T47D (cell line): ENCODE measurements at regions not wholly inside any gene's neighbourhood (a gene's known extent, or its start where the extent isn't known, plus 50 kb on each side); places are given as distances from the start of the nearest gene placed in this dataset.

Experiments
- DNase-seq, 2 experiments: peaks; one replicate each; pipeline versions ENCODE4 v3.0.0 to v3.0.0-alpha.2; 2011 to 2012; ENCODE audit warnings: low read depth in 1 of 2, low spot score in 1 of 2
- JUND ChIP-seq: IDR thresholded peaks from 2 replicates; pipeline ENCODE4 v1.6.1; 2012; ENCODE audit warnings: low read depth
- in situ Hi-C: cut with HindIII; loops from 2 replicates; pipeline ENCODE4 v1.10.0; 2016; ENCODE audit warnings: low sequenced_read_pairs, low pct_unique_long_range_greater_than_20kb

- no peak for DNase-seq
- TF ChIP-seq JUND = no peak
- in situ Hi-C loops = no loop called here
Measured at GRCh38 chr6:132065556-132065955, 114.4 kb upstream of the CCN2 start.

- DNase-seq = no peak
- in situ Hi-C loops = no loop called here
- no peak for TF ChIP-seq JUND
Measured at GRCh38 chr6:132063738-132064137, 112.6 kb upstream of the CCN2 start.

- DNase-seq = no peak
- no peak for TF ChIP-seq JUND
- in situ Hi-C loops = no loop called here
Measured at GRCh38 chr6:132063204-132063603, 112.0 kb upstream of the CCN2 start.

GRCh38 chr6:132062626-132063025 lies 111.5 kb upstream of the CCN2 start:
- no peak for TF ChIP-seq JUND
- in situ Hi-C loops = no loop called here
- no peak for DNase-seq

- no peak for TF ChIP-seq JUND
- no peak for DNase-seq
- in situ Hi-C loops = no loop called here
Measured at GRCh38 chr6:132061381-132061780, 110.2 kb upstream of the CCN2 start.

GRCh38 chr6:132060591-132060990 lies 109.4 kb upstream of the CCN2 start:
- DNase-seq = no peak
- no peak for TF ChIP-seq JUND
- in situ Hi-C loops = no loop called here

GRCh38 chr6:132058975-132059374 lies 107.8 kb upstream of the CCN2 start:
- in situ Hi-C loops = no loop called here
- no peak for TF ChIP-seq JUND
- no peak for DNase-seq

GRCh38 chr6:132054525-132054924 lies 103.4 kb upstream of the CCN2 start:
- no peak for DNase-seq
- in situ Hi-C loops = no loop called here
- TF ChIP-seq JUND = no peak

GRCh38 chr6:132053511-132053910 lies 102.3 kb upstream of the CCN2 start:
- no peak for DNase-seq
- in situ Hi-C loops = no loop called here

GRCh38 chr6:132052096-132052495 lies 100.9 kb upstream of the CCN2 start:
- TF ChIP-seq JUND = no peak
- in situ Hi-C loops = no loop called here

More at GRCh38 chr6:132053511-132053910, 102.3 kb upstream of the CCN2 start:
- no peak for TF ChIP-seq JUND

GRCh38 chr6:132045877-132046276 lies 94.7 kb upstream of the CCN2 start:
- DNase-seq = no peak
- no peak for TF ChIP-seq JUND
- in situ Hi-C loops = no loop called here

More at GRCh38 chr6:132052096-132052495, 100.9 kb upstream of the CCN2 start:
- no peak for DNase-seq

GRCh38 chr6:132043148-132043547 lies 92.0 kb upstream of the CCN2 start:
- DNase-seq = no peak
- no peak for TF ChIP-seq JUND
- in situ Hi-C loops = no loop called here

GRCh38 chr6:132041706-132042105 lies 90.5 kb upstream of the CCN2 start:
- in situ Hi-C loops = no loop called here
- no peak for DNase-seq
- no peak for TF ChIP-seq JUND

- no peak for TF ChIP-seq JUND
- in situ Hi-C loops = no loop called here
- no peak for DNase-seq
Measured at GRCh38 chr6:132028029-132028428, 76.9 kb upstream of the CCN2 start.

- no peak for TF ChIP-seq JUND
- in situ Hi-C loops = no loop called here
- no peak for DNase-seq
Measured at GRCh38 chr6:132025468-132025867, 74.3 kb upstream of the CCN2 start.
